NCI-H187 (cell line): ENCODE measurements at regions not wholly inside any gene's neighbourhood (a gene's known extent, or its start where the extent isn't known, plus 50 kb on each side); places are given as distances from the start of the nearest gene placed in this dataset.
"Not testable (repeated sequence)": the region's sequence is repeated elsewhere in the genome, so short reads cannot be mapped to it uniquely, and the experiment has no call there.

ENCODE experiments used
- DNase-seq, 2 experiments: peaks; one replicate each; lab custom pipeline; 2025; lab: John Stamatoyannopoulos, UW

- no peak for DNase-seq
Observed at GRCh38 chr10:90180886-90181691, 479.7 kb downstream of the KIF20B start.

GRCh38 chr10:90192825-90193224 lies 491.4 kb downstream of the KIF20B start:
- no peak for DNase-seq

- DNase-seq, result no peak
Observed at GRCh38 chr10:90193240-90193985, 492.0 kb downstream of the KIF20B start.

GRCh38 chr10:90195288-90195840 lies 494.0 kb downstream of the KIF20B start:
- DNase-seq, result no peak

GRCh38 chr10:90197766-90198165 lies 496.4 kb downstream of the KIF20B start:
- DNase-seq, result no peak

GRCh38 chr10:90199093-90199492 lies 497.7 kb downstream of the KIF20B start:
- no peak for DNase-seq

GRCh38 chr10:90199513-90199912 lies 498.1 kb downstream of the KIF20B start:
- no peak for DNase-seq

- DNase-seq, result no peak
Observed at GRCh38 chr10:90204131-90204955, 503.0 kb downstream of the KIF20B start.

- no peak for DNase-seq
Observed at GRCh38 chr10:90204956-90205314, 503.5 kb downstream of the KIF20B start.

GRCh38 chr10:90205340-90205739 lies 503.9 kb downstream of the KIF20B start:
- DNase-seq, result no peak

GRCh38 chr10:90213346-90213745 lies 512.0 kb downstream of the KIF20B start:
- DNase-seq, result no peak

GRCh38 chr10:90218846-90219245 lies 517.5 kb downstream of the KIF20B start:
- no peak for DNase-seq

- DNase-seq, result no peak
Observed at GRCh38 chr10:90222372-90222771, 521.0 kb downstream of the KIF20B start.

- DNase-seq, result no peak
Observed at GRCh38 chr10:90222939-90223338, 521.5 kb downstream of the KIF20B start.

- no peak for DNase-seq
Observed at GRCh38 chr10:90224791-90225566, 523.6 kb downstream of the KIF20B start.

- DNase-seq, result no peak
Observed at GRCh38 chr10:90226517-90226916, 525.1 kb downstream of the KIF20B start.

GRCh38 chr10:90227217-90227656 lies 525.8 kb downstream of the KIF20B start:
- no peak for DNase-seq

- no peak for DNase-seq
Observed at GRCh38 chr10:90227786-90228185, 526.4 kb downstream of the KIF20B start.

- no peak for DNase-seq
Observed at GRCh38 chr10:90229486-90229885, 528.1 kb downstream of the KIF20B start.

- DNase-seq, result not testable (repeated sequence)
Observed at GRCh38 chr10:90233805-90234204, 532.4 kb downstream of the KIF20B start.

- no peak for DNase-seq
Observed at GRCh38 chr10:90245623-90246022, 544.2 kb downstream of the KIF20B start.
